NCI-H2107 (cell line): ENCODE measurements at regions not wholly inside any gene's neighbourhood (a gene's known extent, or its start where the extent isn't known, plus 50 kb on each side); places are given as distances from the start of the nearest gene placed in this dataset.

Experiments
- DNase-seq: peaks from one replicate; lab custom pipeline; 2025; lab: John Stamatoyannopoulos, UW

DNA sequence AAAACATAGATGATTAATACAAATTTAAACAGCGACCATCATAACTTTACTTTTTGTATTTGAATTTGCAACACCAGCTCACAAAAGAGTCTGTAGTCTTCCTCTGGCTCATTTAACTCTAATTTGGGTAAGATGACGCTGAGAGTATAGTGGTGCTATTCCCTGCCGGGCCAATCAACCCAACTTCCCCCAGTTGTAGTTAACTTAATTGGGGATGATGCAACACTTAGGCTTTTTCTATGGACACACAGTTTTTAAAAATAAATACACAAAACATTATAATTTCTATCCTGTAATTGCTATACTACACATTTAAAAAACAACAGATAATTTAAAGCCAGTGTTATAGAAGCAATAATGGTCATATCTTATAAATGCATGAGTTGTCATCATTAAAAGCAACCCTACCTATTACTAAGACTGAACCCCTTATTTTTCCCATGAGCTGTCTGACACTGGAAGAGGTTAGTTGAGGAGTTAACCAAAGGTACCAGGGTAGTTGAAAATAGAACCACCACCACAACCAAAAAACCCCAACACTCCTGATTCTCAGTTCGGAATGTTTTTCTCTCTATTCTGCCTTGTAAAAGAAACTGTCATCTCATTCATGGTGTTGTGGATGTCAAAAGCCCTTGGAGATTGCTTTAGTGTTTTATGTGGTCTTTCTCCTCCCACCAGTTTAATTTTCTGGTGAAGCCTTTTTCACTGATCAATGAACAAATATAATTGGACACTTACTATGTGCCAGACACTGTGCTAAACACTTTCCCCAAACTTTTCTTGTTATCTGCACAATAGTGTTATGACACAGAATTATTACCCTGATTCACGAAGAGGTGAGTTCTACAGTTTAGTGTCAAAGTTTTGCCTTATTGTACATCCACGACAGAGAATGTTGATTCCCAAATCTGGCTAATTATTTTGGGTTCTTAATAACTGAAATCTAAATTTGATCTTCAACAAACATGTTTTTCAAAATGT lies 61.5 kb upstream of the RAPGEF2 start:
- no peak for DNase-seq

- no peak for DNase-seq
Measured at GRCh38 chr4:159042097-159042605, 60.7 kb upstream of the RAPGEF2 start.

- DNase-seq = no peak
Measured at GRCh38 chr4:159042868-159043267, 60.0 kb upstream of the RAPGEF2 start.

- no peak for DNase-seq
Measured at GRCh38 chr4:159043861-159044260, 59.0 kb upstream of the RAPGEF2 start.

DNA sequence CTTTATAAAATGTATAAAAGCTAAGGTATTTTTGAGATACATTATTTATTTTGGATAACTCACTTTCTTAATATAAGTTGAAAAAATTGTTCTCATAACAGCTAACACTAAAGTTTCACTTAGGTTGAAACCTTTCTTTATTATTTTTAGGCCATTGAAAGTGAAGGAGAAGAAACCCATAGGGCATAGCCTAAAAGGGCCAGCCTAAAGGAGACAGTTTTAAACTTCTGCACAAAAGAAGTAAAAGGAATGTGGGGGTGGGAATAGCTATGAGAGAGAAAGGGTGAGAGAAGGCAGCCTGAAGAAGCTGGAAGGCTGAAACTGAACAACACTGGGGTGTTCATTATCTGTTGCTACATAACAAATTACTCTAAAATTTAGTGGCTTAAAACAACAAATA lies 57.6 kb upstream of the RAPGEF2 start:
- DNase-seq = no peak

DNA sequence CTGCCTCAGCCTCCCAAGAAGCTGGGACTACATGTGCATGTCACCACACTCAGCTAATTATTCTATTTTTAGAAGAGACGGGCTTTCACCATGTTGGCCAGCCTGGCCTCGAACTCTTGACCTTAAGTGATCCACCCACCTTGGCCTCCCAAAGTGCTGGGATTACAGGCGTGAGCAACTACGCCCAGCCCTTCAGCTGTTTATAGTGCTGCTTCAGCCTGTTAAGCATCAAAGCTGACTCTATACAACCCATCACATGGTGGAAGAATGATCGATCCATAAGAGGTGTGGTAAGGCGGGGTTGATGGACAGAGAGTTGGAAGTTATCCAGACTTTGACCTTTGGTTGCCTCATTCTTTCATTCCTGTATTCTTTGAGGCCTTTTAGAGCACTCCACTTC lies 56.2 kb upstream of the RAPGEF2 start:
- DNase-seq = no peak

GRCh38 chr4:159047478-159048165 lies 55.3 kb upstream of the RAPGEF2 start:
- DNase-seq = no peak

DNA sequence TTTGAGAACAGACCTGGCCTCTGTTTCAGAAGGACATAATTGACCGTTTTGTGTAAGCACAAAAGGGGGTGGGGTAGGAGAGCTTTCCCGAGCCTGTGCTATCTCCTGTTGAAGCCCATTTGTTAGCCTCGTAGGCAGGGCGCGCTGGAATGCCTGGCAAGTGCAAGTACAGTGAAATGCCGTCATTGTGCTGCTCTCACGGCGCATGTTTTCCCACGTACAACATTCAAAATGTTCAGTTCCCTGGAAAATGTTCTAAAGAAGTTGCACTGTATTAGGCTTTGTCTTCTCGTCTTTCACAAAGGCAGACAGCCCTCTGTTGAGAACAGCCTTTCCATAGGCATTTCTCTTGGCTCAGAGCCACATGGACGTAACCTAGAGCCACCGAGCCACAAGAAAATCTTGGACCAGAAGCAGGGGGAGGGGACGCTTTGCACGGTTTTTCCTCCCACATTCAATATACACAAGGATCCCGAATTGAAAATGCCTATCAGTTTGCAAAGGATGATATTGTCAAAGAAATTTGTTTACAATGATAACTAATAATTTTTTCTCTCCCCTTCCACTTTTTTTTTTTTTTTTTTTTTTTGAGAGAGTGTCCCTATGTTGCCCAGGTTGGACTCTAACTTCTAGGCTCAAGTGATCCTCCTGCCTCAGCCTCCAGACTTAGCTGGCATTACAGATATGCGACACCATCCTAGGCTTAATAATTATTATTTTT lies 54.6 kb upstream of the RAPGEF2 start:
- DNase-seq = no peak

GRCh38 chr4:159049780-159050375 lies 53.0 kb upstream of the RAPGEF2 start:
- DNase-seq = no peak

- DNase-seq = no peak
Measured at GRCh38 chr4:159051245-159052071, 51.4 kb upstream of the RAPGEF2 start.

GRCh38 chr4:159052315-159052714 lies 50.6 kb upstream of the RAPGEF2 start:
- DNase-seq = no peak
